OCI-LY7 (cell line): ENCODE measurements at regions not wholly inside any gene's neighbourhood (a gene's known extent, or its start where the extent isn't known, plus 50 kb on each side); places are given as distances from the start of the nearest gene placed in this dataset.

Source experiments
- BruUV-seq: library from RNA; stranded (reverse); fragments of 400-500 nt; replicated peaks from 2 replicates; lab custom pipeline; 2021; lab: Mats Ljungman, UMichigan
- CTCF ChIA-PET: fragments of 300-600 bp; sonication (Branson Sonifier 250); formaldehyde crosslinking; loops from one replicate; lab custom pipeline; 2022; ENCODE audit warnings: antibody characterized with exemption; ENCODE audit not compliant: unreplicated experiment; lab: Charles Lee
- POLR2A ChIA-PET: fragments of 300-600 bp; sonication (Branson Sonifier 250); formaldehyde crosslinking; loops from one replicate; lab custom pipeline; 2022; ENCODE audit warnings: antibody characterized with exemption; lab: Charles Lee
- DNase-seq: peaks from one replicate; pipeline ENCODE4 v3.0.0-alpha.2; 2015; ENCODE audit warnings: low spot score
- H2AFZ ChIP-seq: fragments of 200-600 bp; sonication (generic), shearing (Covaris generic); 2 replicates; pipeline ENCODE4 v1.6.1; 2014; ENCODE audit warnings: mild to moderate bottlenecking, antibody characterized with exemption, low read length, moderate library complexity
- H3K27ac ChIP-seq: fragments of 200-600 bp; sonication (generic); 2 replicates; pipeline ENCODE4 v1.5.1; 2014; ENCODE audit warnings: mixed run types, low read depth, mild to moderate bottlenecking, moderate library complexity, low read length, inconsistent platforms; ENCODE audit not compliant: poor library complexity, severe bottlenecking
- H3K36me3 ChIP-seq: fragments of 200-600 bp; sonication (generic); 2 replicates; pipeline ENCODE4 v1.6.1; 2014; ENCODE audit warnings: mild to moderate bottlenecking, antibody characterized with exemption, low read length, moderate library complexity, mixed read lengths; ENCODE audit not compliant: insufficient read depth
- H3K4me1 ChIP-seq: fragments of 200-600 bp; sonication (generic); 2 replicates; pipeline ENCODE4 v1.5.1; 2014; ENCODE audit warnings: mild to moderate bottlenecking, low read length; ENCODE audit not compliant: insufficient read depth, poor library complexity, severe bottlenecking
- H3K4me2 ChIP-seq: fragments of 200-600 bp; sonication (generic); 2 replicates; pipeline ENCODE4 v1.6.1; 2014; ENCODE audit warnings: mild to moderate bottlenecking, low read length
- H3K4me3 ChIP-seq: fragments of 200-600 bp; sonication (generic); 2 replicates; pipeline ENCODE4 v1.5.1; 2014; ENCODE audit warnings: mild to moderate bottlenecking, low read depth, low read length; ENCODE audit not compliant: poor library complexity, severe bottlenecking
- H3K79me2 ChIP-seq: fragments of 200-600 bp; sonication (generic); 2 replicates; pipeline ENCODE4 v1.6.1; 2016; ENCODE audit warnings: low read depth, mild to moderate bottlenecking, low read length, moderate library complexity, mixed read lengths; ENCODE audit not compliant: insufficient read depth
- H3K9me2 ChIP-seq: fragments of 200-600 bp; sonication (generic); 2 replicates; pipeline ENCODE4 v1.6.1; 2016; ENCODE audit warnings: mild to moderate bottlenecking, low read length, mixed read lengths; ENCODE audit not compliant: insufficient read depth
- H3K9me3 ChIP-seq: fragments of 200-600 bp; sonication (generic); 2 replicates; pipeline ENCODE4 v1.6.1; 2014; ENCODE audit warnings: mild to moderate bottlenecking, mixed run types, low read length, mixed read lengths
- H4K20me1 ChIP-seq: fragments of 200-600 bp; sonication (generic); 2 replicates; pipeline ENCODE4 v1.6.1; 2014; ENCODE audit warnings: mild to moderate bottlenecking, antibody characterized with exemption, low read length, moderate library complexity, mixed read lengths; ENCODE audit not compliant: insufficient read depth
- CTCF ChIP-seq: fragments of 200-600 bp; sonication (generic); conservative IDR thresholded peaks from 2 replicates; pipeline ENCODE4 v1.5.1; 2014; ENCODE audit warnings: mild to moderate bottlenecking, antibody characterized with exemption, low read length, moderate library complexity, mixed read lengths
- EZH2phosphoT487 ChIP-seq: fragments of 200-600 bp; sonication (generic); IDR thresholded peaks from 2 replicates; pipeline ENCODE4 v1.6.1; 2018; ENCODE audit warnings: low read depth, borderline replicate concordance, mild to moderate bottlenecking, mixed run types, antibody characterized with exemption, low read length, moderate library complexity, mixed read lengths
- intact Hi-C: fragments of 100-400 bp; cut with micrococcal nuclease; formaldehyde crosslinking; loops from one replicate; pipeline ENCODE4 v1.10.0; 2022; ENCODE audit not compliant: unreplicated experiment

GRCh38 chr10:3494838-3495230 lies 290.2 kb downstream of the KLF6 start:
- TF ChIP-seq CTCF (no peak), EZH2phosphoT487 (no peak)
- ChIA-PET CTCF (no interaction called here), POLR2A (no interaction called here)
- H4K20me1 ChIP-seq, result no peaks in the 10 kb centered on the region
- no peak overlapping the region for H3K4me3 ChIP-seq
- no peak overlapping the region for H3K27ac ChIP-seq
- H3K4me1 ChIP-seq, result no peaks in the 10 kb centered on the region
- no peaks in the 10 kb centered on the region for H3K79me2 ChIP-seq
- H3K36me3 ChIP-seq, result no peaks in the 10 kb centered on the region
- H2AFZ ChIP-seq, result no peak overlapping the region
- intact Hi-C loops, result no loop called here
- no TSS peak for BruUV-seq
- no peaks in the 10 kb centered on the region for H3K9me3 ChIP-seq
- DNase-seq, result no peak
- no peaks in the 10 kb centered on the region for H3K9me2 ChIP-seq
- no peak overlapping the region for H3K4me2 ChIP-seq

GRCh38 chr10:3494131-3494837 lies 290.7 kb downstream of the KLF6 start:
- H3K4me2 ChIP-seq, result no peak overlapping the region
- no TSS peak for BruUV-seq
- POLR2A ChIA-PET, result no interaction called here
- no peaks in the 10 kb centered on the region for H4K20me1 ChIP-seq
- TF ChIP-seq CTCF (no peak), EZH2phosphoT487 (no peak)
- H3K79me2 ChIP-seq, result no peaks in the 10 kb centered on the region
- no peaks in the 10 kb centered on the region for H3K4me1 ChIP-seq
- H3K9me2 ChIP-seq, result no peaks in the 10 kb centered on the region
- no peaks in the 10 kb centered on the region for H3K9me3 ChIP-seq
- no peaks in the 10 kb centered on the region for H3K36me3 ChIP-seq
- CTCF ChIA-PET, result no interaction called here
- H3K4me3 ChIP-seq, result no peak overlapping the region
- no peak for DNase-seq
- H2AFZ ChIP-seq, result no peak overlapping the region
- intact Hi-C loops, result no loop called here
- no peak overlapping the region for H3K27ac ChIP-seq

- Histone ChIP-seq H4K20me1 (no peaks in the 10 kb centered on the region), H3K4me3 (no peak overlapping the region), H3K4me2 (no peak overlapping the region), H3K36me3 (no peaks in the 10 kb centered on the region), H3K4me1 (no peaks in the 10 kb centered on the region), H3K27ac (no peak overlapping the region), H3K9me3 (no peaks in the 10 kb centered on the region), H3K79me2 (no peaks in the 10 kb centered on the region), H2AFZ (no peak overlapping the region), H3K9me2 (no peaks in the 10 kb centered on the region)
- no peak for DNase-seq
- ChIA-PET POLR2A (interaction anchor here (0.9 kb wide), 1 partner anchor 9 kb away, joined by 3 read pairs; no protein-coding TSS in a partner anchor), CTCF (no interaction called here)
- TF ChIP-seq EZH2phosphoT487, result no peak
- no peak for TF ChIP-seq CTCF
- intact Hi-C loops, result no loop called here
- BruUV-seq, result no TSS peak
These were observed 291.4 kb downstream of the KLF6 start for GRCh38 chr10:3493621-3494020.
